Breast epithelium (tissue), 4 donors: ENCODE measurements at regions not wholly inside any gene's neighbourhood (a gene's known extent, or its start where the extent isn't known, plus 50 kb on each side); places are given as distances from the start of the nearest gene placed in this dataset.
"Not testable (repeated sequence)": the region's sequence is repeated elsewhere in the genome, so short reads cannot be mapped to it uniquely, and the experiment has no call there.

Experiments
- DNase-seq, 2 donors: peaks; one replicate each; pipeline ENCODE4 v3.0.0-alpha.2; 2019; ENCODE audit warnings: low spot score in 2 of 2
- H3K27ac ChIP-seq, 2 donors: fragments of 200-600 bp; sonication (generic) in 1 of 2; one replicate each; pipeline ENCODE4 v1.5.1; 2016 to 2019; ENCODE audit warnings: mild to moderate bottlenecking in 1 of 2
- H3K27me3 ChIP-seq, 2 donors: fragments of 200-600 bp; sonication (generic) in 1 of 2; one replicate each; pipeline versions ENCODE4 v1.5.1 to v1.6.0; 2017 to 2019; ENCODE audit warnings: control low read depth in 1 of 2, mild to moderate bottlenecking in 1 of 2
- H3K36me3 ChIP-seq: fragments of 200-600 bp; one replicate; pipeline ENCODE4 v1.5.1; 2019
- H3K4me1 ChIP-seq, 2 donors: fragments of 200-600 bp; sonication (generic); one replicate each; pipeline ENCODE4 v1.5.1; 2016 to 2019; ENCODE audit warnings: control low read depth in 1 of 2
- H3K4me3 ChIP-seq, 3 donors: fragments of 200-600 bp; sonication (generic); 1 replicate in 2 of 3; 2 replicates in 1 of 3; pipeline ENCODE4 v1.5.1; 2016 to 2019; ENCODE audit warnings: mild to moderate bottlenecking in 3 of 3, moderate library complexity in 2 of 3
- H3K9me3 ChIP-seq, 2 donors: fragments of 200-600 bp; sonication (generic) in 1 of 2; one replicate each; pipeline ENCODE4 v1.5.1; 2016 to 2019; ENCODE audit warnings: control low read depth in 1 of 2
- POLR2A ChIP-seq: fragments of 450-650 bp; IDR thresholded peaks from one replicate; pipeline ENCODE4 v1.6.1; 2016; ENCODE audit warnings: antibody characterized with exemption, mild to moderate bottlenecking, moderate library complexity
- POLR2AphosphoS5 ChIP-seq, 3 donors: sonication (generic); formaldehyde crosslinking; IDR thresholded peaks; one replicate each; pipeline ENCODE4 v1.6.1; 2017; ENCODE audit warnings: antibody characterized with exemption in 3 of 3
- intact Hi-C: fragments of 100-400 bp; cut with DNase I; formaldehyde crosslinking; loops from one replicate; pipeline ENCODE4 v1.15.1; 2023; ENCODE audit warnings: low total_unique reads
- TF ChIP-seq, protein P1 (sequence below), 3 donors: fragments of 450-650 bp; IDR thresholded peaks; one replicate each; pipeline ENCODE4 v1.5.1; 2016 to 2017; ENCODE audit warnings: antibody characterized with exemption in 3 of 3, mild to moderate bottlenecking in 3 of 3, moderate library complexity in 3 of 3

- Histone ChIP-seq H3K4me3 (no peak overlapping the region), H3K9me3 (no peaks in the 10 kb centered on the region), H3K4me1 (no peaks in the 10 kb centered on the region), H3K27me3 (no peaks in the 10 kb centered on the region), H3K36me3 (no peaks in the 10 kb centered on the region), H3K27ac (no peak overlapping the region)
- TF ChIP-seq POLR2A (no peak), POLR2AphosphoS5 (IDR thresholded peaks at IDR 0.05) (no peak)
- TF ChIP-seq, protein P1, sequence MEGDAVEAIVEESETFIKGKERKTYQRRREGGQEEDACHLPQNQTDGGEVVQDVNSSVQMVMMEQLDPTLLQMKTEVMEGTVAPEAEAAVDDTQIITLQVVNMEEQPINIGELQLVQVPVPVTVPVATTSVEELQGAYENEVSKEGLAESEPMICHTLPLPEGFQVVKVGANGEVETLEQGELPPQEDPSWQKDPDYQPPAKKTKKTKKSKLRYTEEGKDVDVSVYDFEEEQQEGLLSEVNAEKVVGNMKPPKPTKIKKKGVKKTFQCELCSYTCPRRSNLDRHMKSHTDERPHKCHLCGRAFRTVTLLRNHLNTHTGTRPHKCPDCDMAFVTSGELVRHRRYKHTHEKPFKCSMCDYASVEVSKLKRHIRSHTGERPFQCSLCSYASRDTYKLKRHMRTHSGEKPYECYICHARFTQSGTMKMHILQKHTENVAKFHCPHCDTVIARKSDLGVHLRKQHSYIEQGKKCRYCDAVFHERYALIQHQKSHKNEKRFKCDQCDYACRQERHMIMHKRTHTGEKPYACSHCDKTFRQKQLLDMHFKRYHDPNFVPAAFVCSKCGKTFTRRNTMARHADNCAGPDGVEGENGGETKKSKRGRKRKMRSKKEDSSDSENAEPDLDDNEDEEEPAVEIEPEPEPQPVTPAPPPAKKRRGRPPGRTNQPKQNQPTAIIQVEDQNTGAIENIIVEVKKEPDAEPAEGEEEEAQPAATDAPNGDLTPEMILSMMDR (IDR thresholded peaks at IDR 0.05): no peak
- no peak for DNase-seq
- intact Hi-C loops: no loop called here
Measured at GRCh38 chr16:7866144-7866543, 533.5 kb downstream of the RBFOX1 start.

DNA sequence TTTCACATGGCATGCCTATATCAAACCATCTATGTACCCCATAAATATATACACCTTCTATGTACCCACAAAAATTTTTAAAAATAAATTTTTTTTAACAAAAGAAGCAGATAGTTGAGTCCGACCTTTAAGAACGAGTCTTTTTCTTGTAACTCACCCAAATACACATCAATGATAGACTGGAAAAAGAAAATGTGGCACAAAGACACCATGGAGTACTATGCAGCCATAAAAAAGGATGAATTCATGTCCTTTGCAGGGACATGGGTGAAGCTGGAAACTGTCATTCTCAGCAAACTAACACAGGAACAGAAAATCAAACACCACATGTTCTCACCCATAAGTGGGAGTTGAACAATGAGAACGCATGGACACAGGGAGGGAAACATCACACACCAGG lies 532.7 kb downstream of the RBFOX1 start:
- DNase-seq, H3K4me1 ChIP-seq, H3K27me3 ChIP-seq, H3K27ac ChIP-seq, H3K9me3 ChIP-seq, H3K36me3 ChIP-seq, intact Hi-C loops, H3K4me3 ChIP-seq: not testable (repeated sequence)

DNA sequence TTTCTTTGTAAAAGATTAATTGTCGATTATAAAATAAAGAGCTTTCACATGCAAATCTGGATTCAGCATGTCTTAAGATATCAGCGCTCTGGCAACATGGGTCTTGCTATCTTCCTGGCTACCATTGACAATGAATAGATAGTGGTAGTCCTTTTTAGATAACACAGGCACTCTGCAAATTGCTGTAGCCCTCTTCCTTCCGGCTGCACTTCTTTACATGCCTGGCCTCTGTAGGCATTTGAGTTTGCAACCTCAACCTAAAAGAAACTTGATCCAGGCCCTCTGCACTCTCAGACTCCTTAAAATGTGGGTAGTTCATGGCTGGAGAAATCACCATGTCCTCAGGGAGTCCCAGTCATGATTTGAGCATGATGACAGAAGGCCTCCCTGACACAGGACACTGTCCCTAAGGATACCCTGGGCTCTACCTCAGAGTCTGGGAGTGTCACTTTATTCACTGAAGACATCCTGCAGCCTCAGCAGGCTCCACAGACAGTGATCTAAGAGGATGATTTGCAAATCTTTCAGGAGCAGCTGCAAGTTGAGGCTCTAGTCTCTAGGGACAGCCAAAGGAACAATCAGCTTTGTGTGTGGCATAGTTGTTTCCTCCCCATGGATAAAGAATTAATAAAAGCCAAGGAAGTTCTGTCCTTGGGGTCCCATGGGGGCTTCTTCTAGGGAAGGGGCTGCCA lies 529.4 kb downstream of the RBFOX1 start:
- no peak overlapping the region for H3K27ac ChIP-seq
- H3K27me3 ChIP-seq: no peaks in the 10 kb centered on the region
- no peak for TF ChIP-seq POLR2AphosphoS5 (IDR thresholded peaks at IDR 0.05)
- no peak for TF ChIP-seq POLR2A
- TF ChIP-seq, protein P1 (IDR thresholded peaks at IDR 0.05): no peak
- intact Hi-C loops: no loop called here
- no peaks in the 10 kb centered on the region for H3K4me1 ChIP-seq
- no peak for DNase-seq
- no peak overlapping the region for H3K4me3 ChIP-seq
- H3K36me3 ChIP-seq: no peaks in the 10 kb centered on the region
- H3K9me3 ChIP-seq: no peaks in the 10 kb centered on the region

DNA sequence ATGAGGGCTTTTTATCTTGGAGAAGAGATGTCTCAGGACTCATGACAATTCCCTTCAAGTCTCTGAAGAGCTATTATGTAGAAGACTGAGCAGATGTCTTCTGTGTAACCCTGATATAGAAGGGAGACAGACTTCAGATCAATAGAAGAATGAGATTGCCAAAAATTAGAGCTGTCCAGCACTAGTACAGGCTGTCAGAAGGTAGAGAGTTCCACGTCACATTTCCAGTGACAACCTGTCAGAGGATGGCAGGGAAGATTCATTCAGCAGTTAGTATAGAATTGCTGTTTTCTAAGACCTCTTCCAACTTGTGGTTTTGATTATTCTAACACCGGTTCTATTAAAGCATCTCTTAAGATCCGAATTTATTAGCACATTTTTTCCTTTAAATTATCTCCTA lies 520.6 kb downstream of the RBFOX1 start:
- DNase-seq: no peak
- no peak overlapping the region for H3K4me3 ChIP-seq
- H3K27ac ChIP-seq: no peak overlapping the region
- no peaks in the 10 kb centered on the region for H3K4me1 ChIP-seq
- intact Hi-C loops: no loop called here
- H3K9me3 ChIP-seq: no peaks in the 10 kb centered on the region
- TF ChIP-seq POLR2A (no peak), POLR2AphosphoS5 (IDR thresholded peaks at IDR 0.05) (no peak)
- TF ChIP-seq, protein P1 (IDR thresholded peaks at IDR 0.05): no peak
- no peaks in the 10 kb centered on the region for H3K36me3 ChIP-seq
- H3K27me3 ChIP-seq: no peaks in the 10 kb centered on the region

DNA sequence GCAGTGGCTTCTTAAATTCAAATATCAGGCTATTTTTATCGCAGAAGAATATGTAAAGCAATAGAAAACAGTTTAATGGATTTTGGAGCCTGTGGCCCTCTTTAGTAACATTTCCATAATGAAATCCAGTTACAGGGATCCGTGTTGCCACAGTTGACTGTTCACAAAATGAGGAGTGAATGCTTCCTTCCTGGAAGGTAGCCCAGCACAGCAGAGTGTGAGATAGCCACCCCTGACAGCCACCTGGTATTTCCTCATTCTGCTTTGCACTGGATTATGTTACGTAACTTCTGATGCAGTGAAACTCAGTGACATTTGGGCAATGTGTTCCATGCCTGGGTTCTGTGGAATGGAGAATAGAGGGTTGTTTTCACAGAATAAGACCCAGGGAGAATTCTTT lies 517.2 kb downstream of the RBFOX1 start:
- H3K4me1 ChIP-seq: no peaks in the 10 kb centered on the region

More for the DNA sequence above, 517.2 kb downstream of the RBFOX1 start:
- Histone ChIP-seq H3K9me3 (no peaks in the 10 kb centered on the region), H3K4me3 (no peak overlapping the region), H3K36me3 (no peaks in the 10 kb centered on the region), H3K27me3 (no peaks in the 10 kb centered on the region), H3K27ac (no peak overlapping the region)
- no peak for TF ChIP-seq POLR2AphosphoS5 (IDR thresholded peaks at IDR 0.05)
- no peak for TF ChIP-seq POLR2A
- TF ChIP-seq, protein P1 (IDR thresholded peaks at IDR 0.05): no peak
- intact Hi-C loops: no loop called here
- no peak for DNase-seq
